ENCODE measurements at regions not wholly inside any gene's neighbourhood (a gene's known extent, or its start where the extent isn't known, plus 50 kb on each side); places are given as distances from the start of the nearest gene placed in this dataset.

GRCh38 chr17:77899498-77899897 is 59.0 kb upstream of the TNRC6C start:
- Histone ChIP-seq H3K36me3 (ENCODE audit: control insufficient read depth, low read length) (no peaks in the 10 kb centered on the region), H4K20me1 (ENCODE audit: control insufficient read depth, insufficient read depth, low read depth, low read length) (no peaks in the 10 kb centered on the region), H3K4me1 (ENCODE audit: control insufficient read depth, low read length) (peaks cover 10% of the 10 kb centered on the region), H3K79me2 (ENCODE audit: control insufficient read depth, low read length) (no peaks in the 10 kb centered on the region), H3K4me2 (ENCODE audit: low read length) (no peak overlapping the region), H3F3A (ENCODE audit: control insufficient read depth, insufficient read depth) (no peaks in the 10 kb centered on the region), H3K9me3 (ENCODE audit: control insufficient read depth, insufficient read depth, low read length) (no peaks in the 10 kb centered on the region), H3K4me3 (ENCODE audit: low read length) (no peak overlapping the region), H3K27me3 (ENCODE audit: control insufficient read depth, low read length) (peaks cover 48% of the 10 kb centered on the region), H3K27ac (ENCODE audit: low read depth, low read length) (no peak overlapping the region), H3K9me2 (replicated peaks; ENCODE audit: control insufficient read depth, low read length) (no peaks in the 10 kb centered on the region)
- TF ChIP-seq EZH2phosphoT487 (IDR thresholded peaks at IDR 0.05; ENCODE audit: borderline replicate concordance, low read length): no peak
- TF ChIP-seq, protein P1, sequence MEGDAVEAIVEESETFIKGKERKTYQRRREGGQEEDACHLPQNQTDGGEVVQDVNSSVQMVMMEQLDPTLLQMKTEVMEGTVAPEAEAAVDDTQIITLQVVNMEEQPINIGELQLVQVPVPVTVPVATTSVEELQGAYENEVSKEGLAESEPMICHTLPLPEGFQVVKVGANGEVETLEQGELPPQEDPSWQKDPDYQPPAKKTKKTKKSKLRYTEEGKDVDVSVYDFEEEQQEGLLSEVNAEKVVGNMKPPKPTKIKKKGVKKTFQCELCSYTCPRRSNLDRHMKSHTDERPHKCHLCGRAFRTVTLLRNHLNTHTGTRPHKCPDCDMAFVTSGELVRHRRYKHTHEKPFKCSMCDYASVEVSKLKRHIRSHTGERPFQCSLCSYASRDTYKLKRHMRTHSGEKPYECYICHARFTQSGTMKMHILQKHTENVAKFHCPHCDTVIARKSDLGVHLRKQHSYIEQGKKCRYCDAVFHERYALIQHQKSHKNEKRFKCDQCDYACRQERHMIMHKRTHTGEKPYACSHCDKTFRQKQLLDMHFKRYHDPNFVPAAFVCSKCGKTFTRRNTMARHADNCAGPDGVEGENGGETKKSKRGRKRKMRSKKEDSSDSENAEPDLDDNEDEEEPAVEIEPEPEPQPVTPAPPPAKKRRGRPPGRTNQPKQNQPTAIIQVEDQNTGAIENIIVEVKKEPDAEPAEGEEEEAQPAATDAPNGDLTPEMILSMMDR (IDR thresholded peaks at IDR 0.05; ENCODE audit: low read depth, low read length, poor library complexity, severe bottlenecking): no peak

- Histone ChIP-seq H4K20me1 (ENCODE audit: control insufficient read depth, insufficient read depth, low read depth, low read length) (no peaks in the 10 kb centered on the region), H3K9me3 (ENCODE audit: control insufficient read depth, insufficient read depth, low read length) (no peaks in the 10 kb centered on the region), H3K4me1 (ENCODE audit: control insufficient read depth, low read length) (peaks cover 10% of the 10 kb centered on the region), H3K36me3 (ENCODE audit: control insufficient read depth, low read length) (no peaks in the 10 kb centered on the region), H3K4me3 (ENCODE audit: low read length) (no peak overlapping the region), H3K27ac (ENCODE audit: low read depth, low read length) (no peak overlapping the region), H3K79me2 (ENCODE audit: control insufficient read depth, low read length) (no peaks in the 10 kb centered on the region), H3K9me2 (replicated peaks; ENCODE audit: control insufficient read depth, low read length) (no peaks in the 10 kb centered on the region), H3F3A (ENCODE audit: control insufficient read depth, insufficient read depth) (no peaks in the 10 kb centered on the region), H3K27me3 (ENCODE audit: control insufficient read depth, low read length) (peaks cover 48% of the 10 kb centered on the region), H3K4me2 (ENCODE audit: low read length) (no peak overlapping the region)
- TF ChIP-seq, protein P1 (IDR thresholded peaks at IDR 0.05; ENCODE audit: low read depth, low read length, poor library complexity, severe bottlenecking): no peak
- TF ChIP-seq EZH2phosphoT487 (IDR thresholded peaks at IDR 0.05; ENCODE audit: borderline replicate concordance, low read length): no peak
Observed at GRCh38 chr17:77901481-77901880, 57.0 kb upstream of the TNRC6C start.

- no peak for TF ChIP-seq EZH2phosphoT487 (IDR thresholded peaks at IDR 0.05; ENCODE audit: borderline replicate concordance, low read length)
- TF ChIP-seq, protein P1 (IDR thresholded peaks at IDR 0.05; ENCODE audit: low read depth, low read length, poor library complexity, severe bottlenecking): no peak
Observed at GRCh38 chr17:77905266-77905665, 53.2 kb upstream of the TNRC6C start.

More at GRCh38 chr17:77905266-77905665, 53.2 kb upstream of the TNRC6C start:
- Histone ChIP-seq H3K9me2 (replicated peaks; ENCODE audit: control insufficient read depth, low read length) (no peaks in the 10 kb centered on the region), H3K27ac (ENCODE audit: low read depth, low read length) (no peak overlapping the region), H3K36me3 (ENCODE audit: control insufficient read depth, low read length) (no peaks in the 10 kb centered on the region), H3K79me2 (ENCODE audit: control insufficient read depth, low read length) (no peaks in the 10 kb centered on the region), H4K20me1 (ENCODE audit: control insufficient read depth, insufficient read depth, low read depth, low read length) (no peaks in the 10 kb centered on the region), H3F3A (ENCODE audit: control insufficient read depth, insufficient read depth) (no peaks in the 10 kb centered on the region), H3K4me2 (ENCODE audit: low read length) (no peak overlapping the region), H3K4me3 (ENCODE audit: low read length) (no peak overlapping the region), H3K9me3 (ENCODE audit: control insufficient read depth, insufficient read depth, low read length) (no peaks in the 10 kb centered on the region), H3K4me1 (ENCODE audit: control insufficient read depth, low read length) (no peaks in the 10 kb centered on the region), H3K27me3 (ENCODE audit: control insufficient read depth, low read length) (peaks cover 23% of the 10 kb centered on the region; the same call in 1 of the 2 replicates)
